Fibroblast of lung (primary cell): ENCODE measurements at regions not wholly inside any gene's neighbourhood (a gene's known extent, or its start where the extent isn't known, plus 50 kb on each side); places are given as distances from the start of the nearest gene placed in this dataset.

Experiments used
- CTCF ChIP-seq, 2 donors: IDR thresholded peaks in 1 of 2; conservative IDR thresholded peaks in 1 of 2; 1 replicate in 1 of 2; 2 replicates in 1 of 2; pipeline ENCODE4 v1.5.1; 2011 to 2012; ENCODE audit warnings: low read length in 2 of 2, control low read depth in 1 of 2, inconsistent platforms in 1 of 2, low read depth in 1 of 2, mild to moderate bottlenecking in 1 of 2
- EZH2 ChIP-seq: IDR thresholded peaks from 2 replicates; pipeline ENCODE4 v1.5.1; 2012; ENCODE audit warnings: low read length, control low read depth, mild to moderate bottlenecking; ENCODE audit errors: missing control alignments

GRCh38 chrY:11044234-11044883 is 1516.7 kb downstream of the TSPY10 start:
- TF ChIP-seq CTCF (conservative IDR thresholded peaks at IDR 0.05 in 1 of 2, IDR thresholded peaks at IDR 0.05 in 1 of 2; ENCODE audit: low read depth in 1 of 2, low read length in 2 of 2) (no peak), EZH2 (no peak)
